Naive B cell (primary cell): ENCODE measurements at regions not wholly inside any gene's neighbourhood (a gene's known extent, or its start where the extent isn't known, plus 50 kb on each side); places are given as distances from the start of the nearest gene placed in this dataset.
"Not testable (repeated sequence)": the region's sequence is repeated elsewhere in the genome, so short reads cannot be mapped to it uniquely, and the experiment has no call there.

Experiments used
- ATAC-seq, 2 donors: fragments of 150-1000 bp; cut with Tn5 transposase; 2 replicates each; pipeline ENCODE4 v1.10.0; 2021; ENCODE audit warnings: low read depth in 2 of 2, mild to moderate bottlenecking in 2 of 2, moderate library complexity in 2 of 2
- DNase-seq: peaks from one replicate; pipeline ENCODE4 v3.0.0; 2022
- H3K27ac Mint-ChIP-seq, 6 donors: one replicate each; pipeline ENCODE4 v1.8.0; 2020 to 2022; ENCODE audit warnings: mild to moderate bottlenecking in 6 of 6, mixed read lengths in 6 of 6, moderate library complexity in 5 of 6, inconsistent platforms in 2 of 6
- H3K27me3 Mint-ChIP-seq, 3 donors: one replicate each; pipeline ENCODE4 v1.8.0; 2021 to 2022; ENCODE audit warnings: mixed read lengths in 3 of 3, mild to moderate bottlenecking in 1 of 3
- H3K36me3 Mint-ChIP-seq, 2 donors: one replicate each; pipeline ENCODE4 v1.8.0; 2020 to 2022; ENCODE audit warnings: mixed read lengths in 2 of 2, inconsistent platforms in 1 of 2, mild to moderate bottlenecking in 1 of 2
- H3K4me1 Mint-ChIP-seq, 3 donors: one replicate each; pipeline ENCODE4 v1.8.0; 2020 to 2022; ENCODE audit warnings: mixed read lengths in 3 of 3, inconsistent platforms in 1 of 3, mild to moderate bottlenecking in 1 of 3, moderate library complexity in 1 of 3
- H3K4me3 Mint-ChIP-seq, 8 donors: one replicate each; pipeline ENCODE4 v1.8.0; 2020 to 2022; ENCODE audit warnings: mild to moderate bottlenecking in 8 of 8, mixed read lengths in 8 of 8, moderate library complexity in 8 of 8, inconsistent platforms in 2 of 8
- H3K9me3 Mint-ChIP-seq, 7 donors: one replicate each; pipeline ENCODE4 v1.8.0; 2020 to 2022; ENCODE audit warnings: mixed read lengths in 7 of 7, mild to moderate bottlenecking in 5 of 7, inconsistent platforms in 2 of 7, moderate library complexity in 1 of 7

GRCh38 chr9:87197349-87198130 is 250.2 kb upstream of the GAS1 start:
- DNase-seq (no peak), ATAC-seq (no peak)
- Mint-ChIP-seq H3K4me3 (no peak overlapping the region), H3K27ac (no peak overlapping the region), H3K27me3 (peaks cover 7 to 17% (median 9%) of the 10 kb centered on the region in 3 donors), H3K9me3 (peaks cover 0 to 18% (median 0%) of the 10 kb centered on the region in 7 donors), H3K4me1 (peaks cover 0 to 4% (median 0%) of the 10 kb centered on the region in 3 donors), H3K36me3 (no peaks in the 10 kb centered on the region)

- DNase-seq (no peak), ATAC-seq (no peak)
- Mint-ChIP-seq H3K27ac (no peak overlapping the region), H3K9me3 (peaks cover 0 to 18% (median 0%) of the 10 kb centered on the region in 7 donors), H3K27me3 (peaks cover 7 to 17% (median 9%) of the 10 kb centered on the region in 3 donors), H3K36me3 (no peaks in the 10 kb centered on the region), H3K4me1 (peaks cover 0 to 4% (median 0%) of the 10 kb centered on the region in 3 donors), H3K4me3 (no peak overlapping the region)
Measured at GRCh38 chr9:87198716-87199115, 251.4 kb upstream of the GAS1 start.

- ATAC-seq, result no peak
- no peaks in the 10 kb centered on the region for H3K36me3 Mint-ChIP-seq
- peaks cover 0 to 18% (median 0%) of the 10 kb centered on the region in 7 donors for H3K9me3 Mint-ChIP-seq
- peaks cover 7 to 17% (median 7%) of the 10 kb centered on the region in 3 donors for H3K27me3 Mint-ChIP-seq
- peaks cover 0 to 4% (median 0%) of the 10 kb centered on the region in 3 donors for H3K4me1 Mint-ChIP-seq
- H3K27ac Mint-ChIP-seq, result no peak overlapping the region
- H3K4me3 Mint-ChIP-seq, result no peak overlapping the region
- no peak for DNase-seq
Measured at GRCh38 chr9:87199278-87199677, 252.0 kb upstream of the GAS1 start.

- Mint-ChIP-seq H3K9me3 (peaks cover 0 to 18% (median 0%) of the 10 kb centered on the region in 7 donors), H3K4me1 (peaks cover 0 to 4% (median 0%) of the 10 kb centered on the region in 3 donors), H3K4me3 (no peak overlapping the region), H3K27ac (no peak overlapping the region), H3K36me3 (no peaks in the 10 kb centered on the region), H3K27me3 (peaks cover 5 to 17% (median 7%) of the 10 kb centered on the region in 3 donors)
- ATAC-seq (no peak), DNase-seq (no peak)
Measured at GRCh38 chr9:87199782-87200181, 252.5 kb upstream of the GAS1 start.

- H3K27me3 Mint-ChIP-seq, result peaks cover 3 to 10% (median 5%) of the 10 kb centered on the region in 3 donors
- ATAC-seq (no peak), DNase-seq (no peak)
- no peak overlapping the region for H3K27ac Mint-ChIP-seq
- no peaks in the 10 kb centered on the region for H3K36me3 Mint-ChIP-seq
- H3K4me3 Mint-ChIP-seq, result no peak overlapping the region
- H3K4me1 Mint-ChIP-seq, result no peaks in the 10 kb centered on the region
- peaks cover 0 to 13% (median 0%) of the 10 kb centered on the region in 7 donors for H3K9me3 Mint-ChIP-seq
Measured at GRCh38 chr9:87201351-87201751, 254.0 kb upstream of the GAS1 start.

GRCh38 chr9:87206064-87206661 is 258.9 kb upstream of the GAS1 start:
- Mint-ChIP-seq H3K36me3 (no peaks in the 10 kb centered on the region), H3K9me3 (peaks cover 0 to 4% (median 0%) of the 10 kb centered on the region in 7 donors), H3K4me3 (no peak overlapping the region), H3K27ac (no peak overlapping the region), H3K27me3 (peaks cover 0 to 5% (median 0%) of the 10 kb centered on the region in 3 donors), H3K4me1 (no peaks in the 10 kb centered on the region)
- ATAC-seq, result no peak
- DNase-seq, result no peak

GRCh38 chr9:87210658-87211057 is 263.4 kb upstream of the GAS1 start:
- not testable (repeated sequence) for H3K4me1 Mint-ChIP-seq, ATAC-seq, H3K27ac Mint-ChIP-seq, H3K27me3 Mint-ChIP-seq, H3K4me3 Mint-ChIP-seq, DNase-seq, H3K36me3 Mint-ChIP-seq, H3K9me3 Mint-ChIP-seq

- H3K4me3 Mint-ChIP-seq, result no peak overlapping the region
- H3K27me3 Mint-ChIP-seq, result no peaks in the 10 kb centered on the region
- no peaks in the 10 kb centered on the region for H3K36me3 Mint-ChIP-seq
- no peaks in the 10 kb centered on the region for H3K4me1 Mint-ChIP-seq
- no peak overlapping the region for H3K27ac Mint-ChIP-seq
- ATAC-seq, result no peak
- peaks cover 0 to 5% (median 0%) of the 10 kb centered on the region in 7 donors for H3K9me3 Mint-ChIP-seq
- DNase-seq, result no peak
Measured at GRCh38 chr9:87211669-87212068, 264.4 kb upstream of the GAS1 start.

- H3K27me3 Mint-ChIP-seq, result no peaks in the 10 kb centered on the region
- no peak overlapping the region for H3K27ac Mint-ChIP-seq
- DNase-seq (no peak), ATAC-seq (no peak)
- no peak overlapping the region for H3K4me3 Mint-ChIP-seq
- peaks cover 0 to 5% (median 0%) of the 10 kb centered on the region in 7 donors for H3K9me3 Mint-ChIP-seq
- H3K4me1 Mint-ChIP-seq, result no peaks in the 10 kb centered on the region
- H3K36me3 Mint-ChIP-seq, result no peaks in the 10 kb centered on the region
Measured at GRCh38 chr9:87212605-87213021, 265.3 kb upstream of the GAS1 start.

GRCh38 chr9:87213948-87214347 is 266.6 kb upstream of the GAS1 start:
- Mint-ChIP-seq H3K9me3 (peaks cover 0 to 5% (median 0%) of the 10 kb centered on the region in 7 donors), H3K4me3 (no peak overlapping the region), H3K36me3 (no peaks in the 10 kb centered on the region), H3K27ac (no peak overlapping the region), H3K27me3 (peaks cover 0 to 4% (median 0%) of the 10 kb centered on the region in 3 donors), H3K4me1 (no peaks in the 10 kb centered on the region)
- DNase-seq (no peak), ATAC-seq (no peak)

GRCh38 chr9:87214991-87215390 is 267.7 kb upstream of the GAS1 start:
- Mint-ChIP-seq H3K36me3 (no peaks in the 10 kb centered on the region), H3K27me3 (peaks cover 0 to 4% (median 0%) of the 10 kb centered on the region in 3 donors), H3K9me3 (peaks cover 0 to 5% (median 0%) of the 10 kb centered on the region in 7 donors), H3K4me3 (no peak overlapping the region), H3K4me1 (no peaks in the 10 kb centered on the region), H3K27ac (no peak overlapping the region)
- DNase-seq (no peak), ATAC-seq (no peak)

- peaks cover 0 to 4% (median 0%) of the 10 kb centered on the region in 3 donors for H3K27me3 Mint-ChIP-seq
- no peak overlapping the region for H3K27ac Mint-ChIP-seq
- no peaks in the 10 kb centered on the region for H3K4me1 Mint-ChIP-seq
- no peaks in the 10 kb centered on the region for H3K36me3 Mint-ChIP-seq
- no peak for ATAC-seq
- no peak overlapping the region for H3K4me3 Mint-ChIP-seq
- DNase-seq, result no peak
- peaks cover 0 to 7% (median 2%) of the 10 kb centered on the region in 7 donors for H3K9me3 Mint-ChIP-seq
Measured at GRCh38 chr9:87216036-87216435, 268.7 kb upstream of the GAS1 start.

GRCh38 chr9:87216897-87217455 is 269.7 kb upstream of the GAS1 start:
- no peak for ATAC-seq

More at GRCh38 chr9:87216897-87217455, 269.7 kb upstream of the GAS1 start:
- DNase-seq, result no peak
- Mint-ChIP-seq H3K36me3 (no peaks in the 10 kb centered on the region), H3K9me3 (peaks cover 0 to 7% (median 2%) of the 10 kb centered on the region in 7 donors), H3K4me3 (no peak overlapping the region), H3K27ac (no peak overlapping the region), H3K27me3 (peaks cover 0 to 4% (median 0%) of the 10 kb centered on the region in 3 donors), H3K4me1 (no peaks in the 10 kb centered on the region)
